ENCODE measurements at regions not wholly inside any gene's neighbourhood (a gene's known extent, or its start where the extent isn't known, plus 50 kb on each side); places are given as distances from the start of the nearest gene placed in this dataset.

DNA sequence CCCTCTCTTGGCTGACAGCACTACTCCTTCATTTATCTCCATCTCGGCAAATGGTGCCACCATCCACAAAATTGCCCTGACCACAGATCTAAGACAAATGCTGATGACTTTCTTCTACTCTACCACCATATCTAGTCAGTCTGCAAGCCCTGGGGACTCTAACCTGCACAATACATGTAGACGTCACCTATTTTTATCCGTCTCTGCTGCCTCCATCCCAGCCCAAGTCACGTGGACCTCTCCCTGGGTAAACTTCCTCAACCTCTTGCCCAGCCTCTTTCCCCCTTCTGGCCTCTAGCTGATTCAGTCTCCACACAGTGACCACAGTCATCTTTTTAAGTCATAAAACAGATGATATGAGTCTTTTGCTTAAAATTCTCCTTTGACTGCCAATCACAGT, 1203.0 kb downstream of the AACS start:
- TF ChIP-seq EZH2 (IDR thresholded peaks at IDR 0.05), result no peak
- TF ChIP-seq, protein P1, sequence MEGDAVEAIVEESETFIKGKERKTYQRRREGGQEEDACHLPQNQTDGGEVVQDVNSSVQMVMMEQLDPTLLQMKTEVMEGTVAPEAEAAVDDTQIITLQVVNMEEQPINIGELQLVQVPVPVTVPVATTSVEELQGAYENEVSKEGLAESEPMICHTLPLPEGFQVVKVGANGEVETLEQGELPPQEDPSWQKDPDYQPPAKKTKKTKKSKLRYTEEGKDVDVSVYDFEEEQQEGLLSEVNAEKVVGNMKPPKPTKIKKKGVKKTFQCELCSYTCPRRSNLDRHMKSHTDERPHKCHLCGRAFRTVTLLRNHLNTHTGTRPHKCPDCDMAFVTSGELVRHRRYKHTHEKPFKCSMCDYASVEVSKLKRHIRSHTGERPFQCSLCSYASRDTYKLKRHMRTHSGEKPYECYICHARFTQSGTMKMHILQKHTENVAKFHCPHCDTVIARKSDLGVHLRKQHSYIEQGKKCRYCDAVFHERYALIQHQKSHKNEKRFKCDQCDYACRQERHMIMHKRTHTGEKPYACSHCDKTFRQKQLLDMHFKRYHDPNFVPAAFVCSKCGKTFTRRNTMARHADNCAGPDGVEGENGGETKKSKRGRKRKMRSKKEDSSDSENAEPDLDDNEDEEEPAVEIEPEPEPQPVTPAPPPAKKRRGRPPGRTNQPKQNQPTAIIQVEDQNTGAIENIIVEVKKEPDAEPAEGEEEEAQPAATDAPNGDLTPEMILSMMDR (IDR thresholded peaks at IDR 0.05), result no peak
- no peak for TF ChIP-seq EZH2phosphoT487 (IDR thresholded peaks at IDR 0.05)
- Histone ChIP-seq H2AFZ (replicated peaks) (no peak overlapping the region), H3K9ac (no peak overlapping the region), H3K4me3 (no peak overlapping the region), H3K4me2 (no peak overlapping the region), H3K4me1 (no peaks in the 10 kb centered on the region), H3K27ac (no peak overlapping the region), H3K79me2 (ENCODE audit: low read depth) (no peaks in the 10 kb centered on the region), H3F3A (ENCODE audit: low read depth) (no peaks in the 10 kb centered on the region), H3K9me3 (ENCODE audit: low read depth) (no peaks in the 10 kb centered on the region), H3K27me3 (no peaks in the 10 kb centered on the region), H4K20me1 (ENCODE audit: low read depth) (no peaks in the 10 kb centered on the region), H3K36me3 (no peaks in the 10 kb centered on the region)
- H3K27me3 Mint-ChIP-seq (ENCODE audit: insufficient read depth, low read depth), result no peaks in the 10 kb centered on the region
- no peaks in the 10 kb centered on the region for H3K36me3 Mint-ChIP-seq
- H3K4me3 Mint-ChIP-seq, result no peak overlapping the region
- no peaks in the 10 kb centered on the region for H3K9me3 Mint-ChIP-seq
- no peaks in the 10 kb centered on the region for H3K4me1 Mint-ChIP-seq
- no peak overlapping the region for H3K27ac Mint-ChIP-seq
- DNase-seq (ENCODE audit: low spot score), result no peak

DNA sequence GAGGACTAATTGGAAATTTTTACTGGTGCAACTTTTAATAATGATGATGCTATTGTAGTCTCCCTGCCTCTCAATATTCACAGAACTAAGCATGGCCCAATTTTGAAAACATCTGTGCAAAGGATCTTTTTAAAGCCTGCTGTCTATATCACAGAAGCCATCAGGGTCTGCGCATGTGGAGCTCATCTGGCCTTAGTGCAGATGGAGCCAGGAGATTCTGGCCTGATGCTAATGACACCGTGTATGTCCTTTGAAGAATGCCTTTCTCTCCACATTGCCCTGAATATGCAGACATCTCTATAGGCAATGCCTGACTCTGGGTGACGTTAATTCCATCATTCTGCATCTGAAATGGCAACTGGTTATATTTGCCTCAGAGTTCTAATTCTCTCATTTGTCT, 1205.9 kb downstream of the AACS start:
- Histone ChIP-seq H3K9me3 (ENCODE audit: low read depth) (no peaks in the 10 kb centered on the region), H3K9ac (no peak overlapping the region), H3K4me1 (no peaks in the 10 kb centered on the region), H3K79me2 (ENCODE audit: low read depth) (no peaks in the 10 kb centered on the region), H3K27ac (no peak overlapping the region), H4K20me1 (ENCODE audit: low read depth) (no peaks in the 10 kb centered on the region), H3K36me3 (no peaks in the 10 kb centered on the region), H2AFZ (replicated peaks) (no peak overlapping the region), H3K4me3 (no peak overlapping the region), H3K27me3 (no peaks in the 10 kb centered on the region), H3K4me2 (no peak overlapping the region), H3F3A (ENCODE audit: low read depth) (no peaks in the 10 kb centered on the region)
- no peak for DNase-seq (ENCODE audit: low spot score)
- no peak overlapping the region for H3K27ac Mint-ChIP-seq
- no peaks in the 10 kb centered on the region for H3K9me3 Mint-ChIP-seq
- no peaks in the 10 kb centered on the region for H3K4me1 Mint-ChIP-seq
- no peak overlapping the region for H3K4me3 Mint-ChIP-seq
- H3K36me3 Mint-ChIP-seq, result no peaks in the 10 kb centered on the region
- no peaks in the 10 kb centered on the region for H3K27me3 Mint-ChIP-seq (ENCODE audit: insufficient read depth, low read depth)
- TF ChIP-seq EZH2 (IDR thresholded peaks at IDR 0.05) (no peak), EZH2phosphoT487 (IDR thresholded peaks at IDR 0.05) (no peak)
- TF ChIP-seq, protein P1 (IDR thresholded peaks at IDR 0.05), result no peak

DNA sequence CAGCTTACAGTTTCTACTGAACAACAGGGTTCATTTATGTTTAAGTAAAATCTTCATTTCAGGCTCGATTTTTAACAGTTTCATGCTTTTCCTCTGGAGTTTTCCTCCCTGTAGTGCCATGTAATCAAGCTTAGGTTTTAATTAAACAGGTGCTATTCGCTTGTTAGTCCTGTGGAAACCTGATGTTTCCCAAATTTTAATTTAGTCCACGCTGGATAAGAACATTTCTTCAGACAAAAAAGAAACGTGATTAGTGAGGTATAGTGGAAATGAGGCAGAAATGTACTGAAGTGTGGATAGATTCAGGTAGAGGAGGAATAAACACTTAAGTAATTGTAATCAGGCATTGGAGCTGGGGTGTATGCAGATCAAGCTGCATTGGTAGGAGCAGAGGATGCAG, 1217.5 kb downstream of the AACS start:
- Mint-ChIP-seq H3K9me3 (peaks cover 2% of the 10 kb centered on the region), H3K36me3 (no peaks in the 10 kb centered on the region), H3K4me3 (no peak overlapping the region), H3K27me3 (ENCODE audit: insufficient read depth, low read depth) (no peaks in the 10 kb centered on the region), H3K27ac (no peak overlapping the region), H3K4me1 (no peaks in the 10 kb centered on the region)
- Histone ChIP-seq H3K27ac (no peak overlapping the region), H3K27me3 (no peaks in the 10 kb centered on the region), H2AFZ (replicated peaks) (peak overlapping the region; percentile 18), H3K4me1 (no peaks in the 10 kb centered on the region), H3K9ac (no peak overlapping the region), H3K4me2 (no peak overlapping the region), H4K20me1 (ENCODE audit: low read depth) (no peaks in the 10 kb centered on the region), H3F3A (ENCODE audit: low read depth) (no peaks in the 10 kb centered on the region), H3K79me2 (ENCODE audit: low read depth) (no peaks in the 10 kb centered on the region), H3K4me3 (no peak overlapping the region), H3K9me3 (ENCODE audit: low read depth) (no peaks in the 10 kb centered on the region), H3K36me3 (no peaks in the 10 kb centered on the region)
- TF ChIP-seq, protein P1 (IDR thresholded peaks at IDR 0.05), result no peak
- TF ChIP-seq EZH2 (IDR thresholded peaks at IDR 0.05) (no peak), EZH2phosphoT487 (IDR thresholded peaks at IDR 0.05) (no peak)
- DNase-seq (ENCODE audit: low spot score), result no peak

DNA sequence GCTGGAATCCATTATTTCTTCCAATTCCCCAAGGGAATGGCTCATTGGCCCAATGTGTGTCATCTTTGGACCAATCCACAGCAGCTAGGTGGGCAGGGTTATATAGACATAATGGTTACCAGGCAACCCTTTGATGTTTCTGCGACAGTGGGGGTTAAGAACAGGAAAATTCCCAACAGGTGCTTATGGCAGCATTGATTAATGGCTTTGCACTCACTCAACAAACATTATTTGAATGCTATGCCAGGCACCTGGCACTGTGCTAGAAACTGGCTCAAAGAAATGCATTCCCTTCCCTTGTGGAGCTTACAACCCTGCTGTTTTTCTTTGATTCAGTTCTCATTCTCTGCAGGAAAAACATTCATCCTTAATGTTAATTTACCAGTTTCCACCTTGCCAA, 1221.0 kb downstream of the AACS start:
- Mint-ChIP-seq H3K4me1 (no peaks in the 10 kb centered on the region), H3K36me3 (no peaks in the 10 kb centered on the region), H3K27me3 (ENCODE audit: insufficient read depth, low read depth) (no peaks in the 10 kb centered on the region), H3K9me3 (peaks cover 2% of the 10 kb centered on the region), H3K4me3 (no peak overlapping the region), H3K27ac (no peak overlapping the region)
- no peaks in the 10 kb centered on the region for H3K27me3 ChIP-seq
- H3F3A ChIP-seq (ENCODE audit: low read depth), result no peaks in the 10 kb centered on the region
- H3K36me3 ChIP-seq, result no peaks in the 10 kb centered on the region
- H3K4me1 ChIP-seq, result no peaks in the 10 kb centered on the region
- DNase-seq (ENCODE audit: low spot score), result no peak
- H4K20me1 ChIP-seq (ENCODE audit: low read depth), result no peaks in the 10 kb centered on the region
- no peak overlapping the region for H3K27ac ChIP-seq
- H3K9ac ChIP-seq, result no peak overlapping the region
- no peak overlapping the region for H3K4me3 ChIP-seq
- H3K4me2 ChIP-seq, result no peak overlapping the region
- peaks cover 3% of the 10 kb centered on the region for H3K9me3 ChIP-seq (ENCODE audit: low read depth)
- TF ChIP-seq EZH2phosphoT487 (IDR thresholded peaks at IDR 0.05) (no peak), EZH2 (IDR thresholded peaks at IDR 0.05) (no peak)
- TF ChIP-seq, protein P1 (IDR thresholded peaks at IDR 0.05), result no peak
- no peak overlapping the region for H2AFZ ChIP-seq (replicated peaks)
- no peaks in the 10 kb centered on the region for H3K79me2 ChIP-seq (ENCODE audit: low read depth)
